CD1c-positive myeloid dendritic cell (primary cell): ENCODE measurements at regions not wholly inside any gene's neighbourhood (a gene's known extent, or its start where the extent isn't known, plus 50 kb on each side); places are given as distances from the start of the nearest gene placed in this dataset.
"Not testable (repeated sequence)": the region's sequence is repeated elsewhere in the genome, so short reads cannot be mapped to it uniquely, and the experiment has no call there.

Experiments used
- DNase-seq: peaks from one replicate; pipeline ENCODE4 v3.0.0-alpha.2; 2016; ENCODE audit errors: extremely low spot score

- no peak for DNase-seq
These were observed 572.9 kb downstream of the LTN1 start for GRCh38 chr21:28419811-28420210.

DNA sequence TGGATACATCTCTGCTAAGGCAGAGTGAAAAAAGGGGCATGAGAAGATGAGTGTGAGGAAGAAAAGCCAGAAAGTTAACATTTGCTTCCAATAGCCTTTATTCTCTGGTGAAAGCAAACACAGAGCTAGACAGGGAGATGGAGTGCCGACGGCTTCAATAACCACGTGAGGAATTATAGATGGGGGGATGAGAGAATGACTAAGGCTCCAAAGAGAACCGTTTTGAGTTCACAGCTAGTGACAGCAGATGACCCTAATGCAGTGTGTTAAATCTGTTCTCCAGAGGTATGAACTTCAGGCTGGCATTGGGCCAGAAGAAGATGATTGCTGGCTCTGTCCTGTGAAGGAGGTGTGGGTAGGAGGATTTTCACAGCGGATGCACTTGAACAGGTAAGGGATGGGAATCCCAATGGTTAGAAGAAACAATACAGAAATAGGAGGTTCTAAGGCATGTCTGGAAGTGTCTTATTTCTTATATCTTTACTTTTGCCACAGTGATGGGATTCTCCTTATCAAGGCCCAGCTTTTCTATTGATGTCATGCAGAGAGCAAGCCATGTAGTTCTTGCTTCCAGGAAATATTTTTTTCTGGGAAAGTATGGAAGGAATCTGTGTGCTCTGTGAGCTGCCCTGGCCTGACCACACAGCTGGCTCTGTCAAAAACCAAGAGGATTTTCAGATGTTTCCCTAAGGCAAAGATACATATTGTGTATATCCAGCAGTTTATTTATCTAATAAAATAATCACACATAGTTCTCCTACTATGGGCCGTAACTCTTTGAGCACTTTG is 573.8 kb downstream of the LTN1 start:
- no peak for DNase-seq

GRCh38 chr21:28410256-28410655 is 582.4 kb downstream of the LTN1 start:
- peak; percentile 32 for DNase-seq

GRCh38 chr21:28402616-28402989 is 590.1 kb downstream of the LTN1 start:
- no peak for DNase-seq

DNA sequence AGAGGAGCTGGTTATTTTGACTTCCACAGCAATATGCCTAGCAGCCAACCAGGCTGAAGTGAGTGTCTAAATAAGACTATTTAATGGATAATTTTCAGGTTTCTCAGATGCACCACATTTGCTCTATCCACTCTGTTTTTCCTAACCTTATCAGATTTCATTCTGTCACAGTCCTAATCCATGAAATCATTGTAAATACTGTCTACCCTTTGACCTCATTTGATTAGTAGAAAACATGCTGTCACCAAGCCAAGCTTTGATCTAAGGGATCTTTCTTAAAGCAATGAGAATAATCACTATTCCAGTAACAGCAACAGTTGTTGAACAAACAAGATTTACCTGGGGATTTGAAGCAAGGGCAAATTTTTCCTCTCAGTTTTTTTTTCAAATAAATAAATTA is 595.6 kb downstream of the LTN1 start:
- no peak for DNase-seq

DNA sequence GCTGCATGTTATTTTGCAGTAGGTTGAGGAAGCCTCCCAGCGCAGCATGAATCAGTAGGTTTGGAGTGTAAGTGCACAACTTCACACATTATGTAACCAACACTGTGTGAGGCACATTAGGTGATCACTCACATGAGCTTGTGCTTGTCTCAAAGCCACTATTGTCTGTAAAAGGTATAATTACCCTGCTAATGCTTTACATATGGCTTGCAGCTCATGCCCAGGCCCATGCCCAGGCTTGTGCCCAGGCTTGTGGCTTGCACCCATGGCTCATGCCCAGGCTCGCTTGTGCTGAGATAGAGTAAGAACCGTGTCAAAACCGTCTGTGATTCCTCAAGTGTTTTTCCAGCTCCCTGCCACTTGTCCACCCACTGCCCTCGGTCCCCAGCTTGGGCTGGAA is 596.3 kb downstream of the LTN1 start:
- DNase-seq = no peak

DNA sequence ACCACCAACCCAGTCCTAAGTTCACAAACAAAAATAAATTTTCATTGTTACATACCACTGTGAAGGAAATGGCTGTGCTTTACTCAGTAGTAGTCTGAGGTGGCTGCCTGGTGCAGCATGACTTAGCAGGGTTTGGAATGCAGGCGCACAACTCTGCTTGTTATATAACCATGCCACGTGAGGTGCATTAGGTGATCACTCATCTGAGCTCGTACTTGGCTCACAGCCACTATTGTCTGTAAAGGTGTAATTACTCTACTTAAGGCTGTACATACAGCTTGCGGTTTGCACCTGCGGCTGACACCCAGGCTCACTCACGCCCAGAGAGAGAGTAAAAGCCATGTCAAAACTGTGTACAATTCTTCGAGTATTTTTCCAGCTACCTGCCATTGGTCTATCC is 599.4 kb downstream of the LTN1 start:
- DNase-seq = no peak

- no peak for DNase-seq
These were observed 600.5 kb downstream of the LTN1 start for GRCh38 chr21:28391938-28392849.

GRCh38 chr21:28387220-28387619 is 605.5 kb downstream of the LTN1 start:
- no peak for DNase-seq

DNA sequence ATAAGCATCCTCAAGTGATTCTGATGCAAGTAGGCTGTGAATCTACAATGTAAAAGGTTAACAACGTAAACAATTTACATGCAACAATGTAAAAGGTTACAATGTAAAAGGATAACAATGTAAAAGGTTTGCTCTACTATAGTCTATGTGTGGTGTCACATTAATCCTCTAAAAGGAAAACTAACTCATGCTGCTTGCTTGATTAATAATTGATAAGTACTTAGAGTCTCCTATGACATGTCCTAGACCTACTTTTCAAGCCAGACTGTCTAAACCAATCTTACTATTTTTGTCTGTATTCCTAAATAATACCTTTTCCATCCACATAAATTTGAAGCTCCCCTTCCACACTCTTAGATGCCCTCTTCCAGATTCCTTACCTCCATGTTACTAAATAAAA is 606.8 kb downstream of the LTN1 start:
- DNase-seq = no peak

- DNase-seq = not testable (repeated sequence)
These were observed 611.5 kb downstream of the LTN1 start for GRCh38 chr21:28381000-28381745.

DNA sequence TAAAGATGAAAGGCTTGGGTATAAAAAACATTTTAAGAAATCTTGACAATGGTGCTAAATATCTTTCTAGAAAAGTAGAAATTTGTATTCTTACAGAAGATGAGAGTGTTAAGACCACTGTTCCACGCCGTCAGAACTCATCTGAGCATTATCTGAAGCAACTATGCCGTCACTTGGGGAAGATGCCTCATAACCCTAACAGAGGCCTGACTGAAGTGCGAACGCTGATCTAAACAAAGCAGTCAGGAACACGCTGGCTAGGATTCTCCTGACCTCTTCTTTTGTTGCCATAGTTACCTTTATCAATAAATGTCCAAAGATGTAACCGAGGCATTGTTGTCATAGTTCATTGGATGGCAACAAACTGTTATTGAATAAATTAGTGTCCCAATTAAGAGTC is 612.4 kb downstream of the LTN1 start:
- DNase-seq = no peak

DNA sequence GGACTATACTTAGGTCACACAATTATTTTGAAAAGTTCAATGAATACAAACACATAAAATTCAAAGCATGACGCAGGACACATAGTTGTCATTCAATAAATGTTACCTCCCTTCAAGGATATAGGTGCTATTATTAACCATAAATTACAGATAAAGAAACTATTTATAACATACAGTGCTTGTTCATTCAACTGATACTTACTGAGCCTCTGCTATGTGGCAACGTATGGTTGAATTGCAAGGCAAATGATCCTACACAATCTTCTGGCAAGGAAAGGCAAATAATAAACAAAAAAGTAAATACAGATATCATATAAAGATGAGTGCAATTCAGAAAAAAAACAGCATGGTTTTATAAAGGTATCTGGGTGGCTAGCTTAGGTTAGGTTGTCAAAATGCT is 614.7 kb downstream of the LTN1 start:
- DNase-seq = no peak

- DNase-seq = no peak
These were observed 616.8 kb downstream of the LTN1 start for GRCh38 chr21:28375708-28376385.

- no peak for DNase-seq
These were observed 617.8 kb downstream of the LTN1 start for GRCh38 chr21:28374881-28375280.

GRCh38 chr21:28371713-28372112 is 621.0 kb downstream of the LTN1 start:
- no peak for DNase-seq

GRCh38 chr21:28359300-28359699 is 633.4 kb downstream of the LTN1 start:
- no peak for DNase-seq

DNA sequence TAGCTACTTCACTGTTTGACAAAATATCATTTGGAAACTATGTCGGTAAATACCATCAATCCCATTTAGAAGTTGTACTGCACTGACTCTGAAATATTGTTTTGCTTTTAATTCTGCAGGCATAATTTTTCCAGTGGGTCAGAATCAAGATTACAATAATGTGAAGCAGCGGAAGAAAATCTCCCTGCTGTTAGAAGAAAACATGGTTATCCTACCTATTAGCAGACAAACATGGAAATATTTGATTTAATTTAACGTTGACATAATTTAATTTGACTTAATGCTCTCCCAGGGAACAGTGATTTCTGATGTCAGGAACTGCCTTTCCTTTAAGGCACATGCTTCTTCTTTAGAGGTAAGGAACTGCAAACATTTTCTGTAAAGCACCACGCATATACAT is 634.0 kb downstream of the LTN1 start:
- no peak for DNase-seq

GRCh38 chr21:28358170-28358569 is 634.5 kb downstream of the LTN1 start:
- DNase-seq = no peak

DNA sequence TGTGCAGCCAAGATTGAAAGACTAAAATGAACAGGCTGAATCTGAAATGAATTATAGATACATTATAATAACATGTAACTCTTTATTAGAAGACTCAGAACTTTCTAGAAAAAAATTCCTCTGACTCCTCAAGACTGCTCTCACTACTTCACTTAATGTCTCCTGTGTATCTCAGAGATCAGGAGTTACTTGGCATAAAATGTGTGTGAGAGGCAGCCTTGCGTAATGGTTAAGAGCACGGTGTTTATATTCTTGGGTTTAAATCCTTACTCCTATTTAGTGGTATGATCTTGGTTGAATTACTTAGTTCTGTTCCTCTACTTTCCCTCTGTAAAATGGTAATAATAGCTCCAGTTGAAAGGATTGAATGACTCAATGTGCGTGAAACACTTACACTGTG is 634.9 kb downstream of the LTN1 start:
- DNase-seq = no peak

GRCh38 chr21:28356422-28356821 is 636.3 kb downstream of the LTN1 start:
- no peak for DNase-seq

GRCh38 chr21:28345934-28346333 is 646.7 kb downstream of the LTN1 start:
- DNase-seq = peak; percentile 47
